Activated CD4-positive, alpha-beta T cell treated with anti-CD3 and anti-CD28 coated beads, Interleukin-2, Interleukin-6, amounts not matched to agents 100 ng/mL and 50 ng/mL, durations not matched to agents 16 hours and 8 hours (primary cell): ENCODE measurements at regions not wholly inside any gene's neighbourhood (a gene's known extent, or its start where the extent isn't known, plus 50 kb on each side); places are given as distances from the start of the nearest gene placed in this dataset.

ENCODE experiments used
- DNase-seq: peaks from one replicate; pipeline ENCODE4 v3.0.0-alpha.2; 2020

DNA sequence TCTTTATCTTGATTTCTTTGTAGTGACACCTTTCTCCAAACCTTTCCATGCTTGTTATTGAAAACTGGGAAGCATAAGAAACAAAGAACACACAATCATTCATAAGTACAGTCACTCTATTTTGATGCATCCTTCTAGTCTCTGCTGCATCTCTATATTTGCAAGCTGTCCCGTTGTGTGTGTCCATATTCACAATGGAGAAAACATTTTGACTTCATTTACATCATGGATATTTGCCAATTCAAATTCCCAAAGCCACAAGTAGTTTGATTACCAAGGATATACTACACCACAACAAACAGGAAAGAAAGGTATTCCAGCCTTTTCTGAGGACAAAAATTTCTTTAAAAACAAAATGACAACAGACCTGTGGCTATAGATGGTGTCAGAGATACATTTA lies 673.8 kb downstream of the STIM2 start:
- no peak for DNase-seq

DNA sequence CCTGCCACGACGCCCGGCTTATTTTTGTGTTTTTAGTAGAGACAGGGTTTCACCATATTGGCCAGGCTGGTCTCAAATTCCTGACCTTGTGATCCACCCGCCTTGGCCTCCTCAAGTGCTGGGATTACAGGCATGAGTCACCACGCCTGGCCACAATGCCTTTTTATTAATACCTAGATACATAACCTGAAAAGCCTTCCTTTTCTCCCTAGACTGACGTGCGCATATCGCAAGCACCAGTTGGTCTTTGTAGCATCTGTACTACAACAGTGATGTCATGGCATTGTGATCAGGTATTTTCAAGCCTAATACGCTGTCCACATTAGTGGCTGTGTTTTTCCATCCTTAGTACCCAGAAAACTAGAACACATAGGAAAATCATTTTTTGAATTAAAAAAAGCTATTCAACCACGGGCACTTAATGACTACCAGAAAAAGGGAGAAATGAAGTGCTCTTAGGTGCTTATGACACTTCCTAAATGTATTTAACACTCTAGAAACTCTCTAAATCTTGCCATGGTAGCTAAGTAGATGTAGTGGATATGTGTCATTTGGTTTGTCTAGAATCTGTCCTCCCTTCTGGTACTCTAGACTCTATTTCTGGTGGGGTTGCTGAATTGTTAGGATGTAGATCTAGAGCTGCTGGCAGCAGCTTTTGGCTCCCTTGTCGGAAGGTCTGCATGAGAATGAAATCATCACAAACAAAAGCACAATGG lies 707.8 kb downstream of the STIM2 start:
- no peak for DNase-seq

DNA sequence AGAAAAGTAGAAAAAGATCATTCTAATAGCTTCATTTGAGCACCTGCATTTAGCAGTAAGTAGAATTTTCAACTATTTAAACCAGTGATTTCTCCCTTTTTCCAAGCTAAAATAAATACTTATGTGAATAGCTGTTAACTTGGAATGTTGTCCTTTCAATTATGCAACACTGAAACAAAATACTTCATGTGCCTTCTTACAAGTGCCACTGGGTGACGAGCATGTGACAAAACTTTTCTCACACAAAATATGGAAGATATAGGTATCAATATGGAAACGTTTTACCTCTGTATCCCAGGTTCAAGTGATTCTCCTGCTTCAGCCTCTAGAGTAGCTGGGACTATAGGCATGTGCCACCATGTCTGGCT lies 708.3 kb downstream of the STIM2 start:
- DNase-seq = no peak

DNA sequence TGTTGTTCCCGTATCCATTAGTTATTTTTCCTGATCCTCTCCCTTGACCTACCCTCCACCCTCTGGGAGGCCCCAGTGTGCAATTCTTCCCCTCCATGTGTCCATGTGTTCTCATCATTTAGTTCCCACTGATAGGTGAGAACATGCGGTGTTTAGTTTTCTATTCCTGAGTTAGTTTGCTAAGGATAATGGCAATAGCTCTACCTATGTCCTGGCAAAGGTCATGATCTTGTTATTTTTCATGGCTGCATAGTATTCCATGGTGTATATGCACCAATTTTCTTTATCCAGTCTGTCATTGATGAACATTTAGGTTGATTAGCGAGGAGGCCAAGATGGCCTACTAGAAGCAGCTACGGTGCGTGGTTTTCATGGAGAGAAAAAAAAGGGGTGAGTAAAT lies 714.1 kb downstream of the STIM2 start:
- no peak for DNase-seq

DNA sequence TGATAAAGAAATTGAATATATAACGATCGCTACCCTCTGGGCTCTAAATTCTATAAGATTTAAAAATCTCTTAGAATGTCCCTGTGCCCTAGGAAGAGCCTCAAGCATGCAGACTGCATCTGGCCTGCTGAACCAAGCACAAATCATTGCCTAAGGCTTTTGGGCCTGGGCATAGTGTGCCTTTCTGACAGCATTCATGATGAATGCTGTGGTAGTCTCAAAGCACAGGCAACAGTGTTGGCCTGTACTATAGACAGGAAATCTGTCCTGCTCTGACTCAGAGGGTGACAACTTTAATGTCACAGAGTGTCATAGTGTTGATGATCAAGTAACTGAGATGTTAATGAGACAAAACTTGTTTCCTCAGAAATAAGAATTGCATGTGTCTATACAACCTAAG lies 717.3 kb downstream of the STIM2 start:
- no peak for DNase-seq

DNA sequence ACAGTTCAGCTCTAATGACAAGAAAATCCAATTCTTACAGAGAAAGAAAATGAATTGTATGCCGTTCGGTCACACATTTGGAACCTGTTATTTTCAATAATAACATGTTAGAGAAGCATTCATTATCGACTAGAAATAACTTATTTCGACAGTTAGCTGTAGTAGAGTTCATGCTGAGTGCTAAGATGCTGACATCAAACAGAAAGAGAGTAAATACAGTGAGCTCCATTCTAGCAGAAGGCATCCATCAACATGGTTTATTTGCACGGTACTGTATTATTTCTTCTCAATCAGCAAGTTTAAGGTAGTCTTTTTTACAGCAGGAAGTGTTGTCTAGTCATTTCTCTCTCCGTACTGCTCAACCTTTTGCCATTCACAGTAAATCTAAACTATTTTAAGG lies 732.1 kb downstream of the STIM2 start:
- no peak for DNase-seq

DNA sequence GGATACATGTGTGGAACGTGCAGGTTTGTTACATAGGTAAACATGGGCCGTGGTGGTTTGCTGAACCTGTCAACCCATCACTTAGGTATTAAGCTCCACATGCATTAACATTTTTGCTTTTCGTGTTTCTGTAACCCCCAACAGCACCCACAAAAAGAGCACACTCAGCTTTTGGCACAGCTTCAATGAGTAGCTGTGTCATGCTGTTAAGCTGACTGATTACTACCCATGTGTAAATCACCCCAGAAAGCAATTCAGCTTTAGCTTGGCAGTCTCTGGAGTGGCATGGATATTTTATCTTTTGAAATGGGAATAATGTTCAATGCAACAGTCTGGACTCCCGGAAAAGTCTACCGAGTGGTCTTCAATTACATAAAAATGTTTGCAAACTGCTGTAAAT lies 734.3 kb downstream of the STIM2 start:
- DNase-seq = no peak

DNA sequence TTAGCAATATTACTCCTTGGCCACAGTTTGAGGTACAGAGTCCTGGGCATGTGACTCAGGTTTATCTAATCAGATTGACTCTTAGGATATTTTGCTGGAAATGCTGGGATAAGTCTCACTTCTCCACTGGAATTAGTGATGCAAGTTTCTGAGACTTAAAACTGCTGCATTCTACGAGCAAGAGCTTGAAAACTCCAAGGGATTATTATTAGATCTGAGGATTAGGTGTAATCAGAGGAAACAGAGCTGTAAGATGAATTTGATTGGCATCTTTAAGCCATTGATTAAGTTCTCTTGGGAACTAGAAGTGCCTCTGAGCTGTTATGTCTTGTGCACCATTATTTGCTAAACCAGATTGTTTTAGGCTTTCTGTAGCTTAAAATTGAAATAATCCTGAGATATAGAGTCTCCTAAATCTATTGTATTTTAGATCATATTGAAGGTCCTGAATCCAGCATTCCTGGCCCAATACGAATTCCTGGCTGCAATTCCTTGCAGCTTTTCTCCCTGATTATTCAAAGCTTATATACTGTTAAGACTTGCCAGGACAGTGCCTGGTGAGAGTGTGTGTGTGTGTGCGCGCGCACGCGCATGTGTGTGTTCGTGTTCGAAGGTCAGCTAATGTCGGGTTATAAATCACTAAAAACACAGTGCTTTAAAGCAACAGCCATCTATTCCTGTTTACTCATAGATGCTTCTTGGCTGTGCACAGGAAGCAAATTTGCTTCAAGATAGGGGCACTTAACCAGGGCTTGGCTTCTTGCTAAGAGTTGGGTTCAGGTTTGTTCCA lies 735.1 kb downstream of the STIM2 start:
- no peak for DNase-seq

DNA sequence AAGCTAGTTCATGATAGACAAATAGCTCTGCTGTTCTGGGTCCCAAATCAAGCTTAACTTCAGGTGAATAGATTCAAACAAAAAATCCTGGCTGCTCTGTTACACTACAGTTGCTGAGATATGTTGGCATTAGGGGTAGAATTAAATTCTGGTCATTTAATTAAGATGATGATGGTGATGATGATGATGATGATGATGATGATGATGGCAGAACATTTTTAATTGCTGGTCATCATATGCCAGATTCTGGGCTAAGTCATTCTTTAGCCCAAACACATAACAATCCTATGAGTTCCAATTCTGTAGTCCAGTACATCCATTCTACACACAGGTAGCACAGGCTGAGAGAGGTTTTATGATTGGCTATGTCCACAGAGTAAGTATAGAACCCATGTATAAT lies 741.5 kb downstream of the STIM2 start:
- DNase-seq = no peak

DNA sequence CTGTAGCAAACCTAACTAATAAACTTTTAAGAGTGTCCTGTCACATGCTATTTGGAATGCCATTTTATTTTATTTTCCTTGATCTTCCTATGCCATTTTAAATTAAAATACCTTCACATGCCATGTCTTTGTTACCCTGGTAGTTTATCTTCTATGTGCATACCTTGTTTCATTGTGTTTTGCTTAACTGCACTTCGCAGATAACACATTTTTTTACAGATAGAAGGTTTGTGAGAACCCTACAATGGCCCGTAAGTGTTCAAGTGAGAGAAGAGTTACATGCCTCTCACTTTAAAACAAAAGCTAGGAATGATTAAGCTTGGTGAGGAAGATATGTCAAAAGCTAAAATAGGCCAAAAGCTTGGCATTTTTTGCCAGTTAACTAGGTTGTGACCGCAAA lies 744.1 kb downstream of the STIM2 start:
- no peak for DNase-seq

DNA sequence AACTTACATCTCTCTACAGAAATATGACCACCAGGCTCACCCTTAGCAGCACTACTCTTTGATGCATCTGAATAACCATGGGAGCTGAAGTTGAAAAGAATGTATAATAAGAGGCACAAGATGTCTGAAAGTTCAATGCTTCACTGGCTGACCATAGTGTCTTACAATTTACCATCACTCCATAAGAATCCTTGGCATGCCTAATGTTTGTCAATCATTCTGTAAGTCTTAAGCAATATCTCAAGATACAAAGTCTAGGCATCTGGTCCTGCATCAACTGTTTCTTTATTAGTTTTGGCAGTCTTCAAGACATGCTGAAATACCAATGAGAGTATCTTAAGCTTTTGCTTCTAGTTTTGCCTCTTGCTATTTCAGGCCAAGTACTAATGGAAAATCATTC lies 755.5 kb downstream of the STIM2 start:
- no peak for DNase-seq

DNA sequence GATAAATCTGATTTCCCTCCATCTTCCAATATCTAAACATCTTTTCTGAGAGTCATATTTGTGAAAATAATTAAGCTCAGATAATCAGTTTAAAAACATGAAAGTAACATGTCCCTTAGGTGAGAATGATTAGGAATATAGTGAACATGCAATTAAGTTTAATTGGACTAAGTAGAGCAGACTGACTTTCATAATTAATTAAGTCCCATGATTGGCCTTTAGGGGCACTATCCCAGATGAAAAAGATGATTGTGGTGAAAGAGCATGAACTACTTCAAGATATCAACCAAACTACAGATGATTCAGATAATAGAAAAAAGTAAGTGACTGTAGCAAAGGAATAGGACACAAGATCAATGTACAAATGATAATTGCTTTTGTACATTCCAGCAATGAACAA lies 758.8 kb downstream of the STIM2 start:
- no peak for DNase-seq

DNA sequence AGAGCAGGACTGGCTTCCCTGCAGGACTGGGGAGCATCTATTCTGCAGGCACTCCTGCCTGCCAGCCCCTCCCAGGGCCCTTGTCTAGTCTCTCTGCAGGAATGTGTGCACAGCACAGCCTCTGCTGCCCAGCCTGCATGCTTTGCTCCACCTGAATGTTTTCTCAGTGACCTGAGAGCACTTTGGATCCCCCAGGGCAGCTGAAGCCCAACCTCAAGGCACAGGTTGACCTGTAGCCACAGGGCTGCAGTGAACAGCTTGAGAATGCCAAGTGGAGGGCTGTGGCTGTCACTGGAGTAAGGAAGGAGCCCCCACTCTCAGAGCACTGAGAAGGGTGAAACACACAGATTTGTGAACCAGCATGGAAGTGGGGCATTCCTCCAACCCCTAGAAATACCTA lies 760.2 kb downstream of the STIM2 start:
- DNase-seq = no peak

DNA sequence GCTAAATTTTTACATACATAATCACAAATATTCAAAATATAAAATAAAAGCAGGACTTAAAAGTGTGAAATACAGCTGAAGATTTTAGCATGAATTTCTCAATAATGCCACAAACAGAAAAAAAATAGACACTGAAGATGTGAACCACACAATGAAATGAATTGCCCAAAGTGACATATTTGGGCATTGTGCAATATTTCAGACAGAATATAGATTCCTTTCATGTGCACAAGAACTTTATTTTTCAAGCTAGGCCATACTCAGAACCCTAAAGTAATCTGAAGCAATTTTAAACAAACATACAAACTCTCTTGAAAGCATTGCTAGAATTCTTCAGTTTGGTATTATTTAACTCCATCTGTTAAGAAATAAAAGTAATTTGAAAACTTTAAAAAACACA lies 764.1 kb downstream of the STIM2 start:
- no peak for DNase-seq

DNA sequence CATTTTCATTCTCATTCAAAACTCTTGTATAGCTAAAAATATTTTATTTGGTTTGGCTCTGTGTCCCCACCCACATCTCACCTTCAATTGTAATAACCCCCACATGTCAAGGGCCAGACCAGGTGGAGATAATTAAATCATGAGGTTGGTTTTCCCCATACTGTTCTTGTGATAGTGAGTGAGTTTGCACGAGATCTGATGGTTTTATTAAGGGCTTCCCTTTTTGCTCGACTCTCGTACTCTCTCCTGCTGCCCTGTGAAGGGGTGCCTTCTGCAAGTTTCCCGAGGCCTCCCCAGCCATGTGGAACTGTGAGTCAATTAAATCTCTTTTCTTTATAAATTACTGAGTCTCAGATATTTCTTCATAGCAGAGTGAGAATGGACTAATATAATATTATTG lies 768.0 kb downstream of the STIM2 start:
- no peak for DNase-seq

DNA sequence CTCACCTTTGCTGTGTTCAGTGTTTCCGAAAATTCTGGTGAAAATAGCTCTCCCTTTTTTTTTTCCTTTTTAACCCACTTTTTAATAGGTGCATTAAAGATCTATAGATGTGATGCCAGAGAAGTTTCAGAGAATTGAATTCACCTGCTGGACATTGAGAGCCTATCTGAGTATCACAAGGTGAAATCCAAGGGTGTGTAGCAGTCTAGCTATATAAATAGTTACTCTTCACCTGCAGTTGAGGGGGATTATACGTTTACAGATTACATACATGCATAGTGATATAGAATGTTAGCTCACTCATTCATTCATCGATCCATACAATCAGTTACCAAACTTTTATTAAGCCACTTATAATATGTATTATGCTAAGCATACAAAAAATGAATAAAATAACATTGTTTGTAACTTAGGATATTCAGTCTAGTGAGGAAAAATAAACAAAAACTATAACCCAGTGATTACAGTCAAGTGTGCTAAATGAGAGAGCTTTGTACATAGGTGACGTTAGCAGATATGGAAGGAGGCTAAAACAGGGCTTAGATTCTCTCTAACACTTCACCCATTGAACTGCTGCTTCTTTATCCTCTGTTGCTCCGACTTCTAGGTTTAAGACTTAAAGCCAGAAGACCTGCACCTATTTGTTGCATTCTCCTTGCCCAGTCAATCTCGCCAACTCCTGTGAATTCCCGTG lies 769.0 kb downstream of the STIM2 start:
- no peak for DNase-seq

DNA sequence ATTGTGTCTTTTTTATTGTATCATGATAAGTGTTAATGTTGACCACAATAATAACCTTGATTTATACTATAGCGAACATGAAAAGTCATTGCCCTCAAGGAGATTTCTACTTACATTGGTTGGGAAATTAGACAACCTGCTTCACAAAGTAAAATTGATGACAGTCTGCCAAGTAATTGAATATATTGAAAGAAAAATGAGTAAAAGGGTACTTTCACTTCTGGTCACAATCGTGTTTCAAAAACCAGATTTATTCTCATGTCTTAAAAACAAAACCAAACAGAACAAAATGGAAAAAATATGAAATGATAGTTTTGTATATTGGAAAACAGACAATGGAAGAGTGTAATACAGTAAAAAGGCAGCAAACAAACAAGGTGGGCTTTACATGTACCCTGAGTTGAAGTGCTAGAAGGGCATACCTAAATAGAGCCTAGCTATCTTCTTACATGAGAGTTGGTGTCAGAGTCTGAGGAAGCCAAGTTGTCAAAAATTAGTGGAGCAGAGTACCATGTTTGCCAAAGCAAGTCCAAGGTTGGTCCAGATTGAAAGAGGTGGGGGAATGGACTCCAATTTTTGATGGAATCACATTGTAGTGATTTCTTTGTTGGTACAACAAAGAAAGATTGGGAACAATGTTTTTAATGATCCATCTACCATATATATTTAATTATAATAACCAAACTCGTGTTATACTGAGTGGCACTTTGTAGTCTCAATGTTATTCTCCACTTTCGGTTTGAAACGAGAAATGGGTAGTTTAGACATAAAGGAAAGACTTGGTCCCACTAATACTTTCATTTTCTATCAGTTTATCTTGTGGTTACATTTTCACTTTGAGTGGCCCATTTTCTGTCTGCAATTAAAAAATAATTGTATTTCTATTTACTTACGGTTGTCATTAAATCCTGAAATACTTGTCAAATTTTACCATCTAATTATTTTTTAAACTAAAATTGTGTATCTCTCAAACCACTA lies 775.6 kb downstream of the STIM2 start:
- DNase-seq = peak; percentile 30

DNA sequence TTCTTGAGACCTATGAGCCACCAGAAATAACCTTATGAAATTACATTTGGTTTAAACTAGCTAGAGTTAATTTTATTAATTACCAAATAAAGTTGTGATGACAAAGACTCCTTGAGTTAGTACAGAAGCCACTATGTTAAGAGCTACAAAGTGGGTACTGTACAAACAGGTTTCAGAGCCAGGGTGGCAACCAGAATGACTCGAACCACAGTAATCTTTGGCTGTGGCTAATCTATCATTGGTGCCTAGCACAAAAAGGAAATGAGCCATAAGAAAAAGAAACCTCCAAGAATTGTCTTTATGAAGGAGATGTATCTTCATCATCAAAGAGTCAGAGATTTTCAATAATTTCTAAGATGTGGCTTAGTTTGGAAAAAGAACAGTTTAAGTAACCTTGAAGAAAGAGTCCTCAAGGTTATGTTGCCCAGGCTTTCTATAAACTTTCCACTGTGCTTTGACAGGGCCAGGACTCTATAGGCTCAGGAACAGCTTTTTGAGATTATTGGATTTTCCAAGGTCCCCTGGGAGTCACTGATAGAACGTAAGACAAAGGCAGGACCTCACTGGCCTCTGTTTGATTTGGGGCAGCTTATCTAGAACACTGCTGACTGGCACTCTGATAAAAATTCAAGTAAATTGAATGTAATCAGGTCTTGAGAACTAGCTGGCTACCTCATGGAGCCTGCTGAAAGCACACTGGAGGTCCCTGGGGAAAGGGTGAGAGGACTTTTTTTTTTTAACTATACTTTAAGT lies 777.7 kb downstream of the STIM2 start:
- peak; percentile 1 for DNase-seq

DNA sequence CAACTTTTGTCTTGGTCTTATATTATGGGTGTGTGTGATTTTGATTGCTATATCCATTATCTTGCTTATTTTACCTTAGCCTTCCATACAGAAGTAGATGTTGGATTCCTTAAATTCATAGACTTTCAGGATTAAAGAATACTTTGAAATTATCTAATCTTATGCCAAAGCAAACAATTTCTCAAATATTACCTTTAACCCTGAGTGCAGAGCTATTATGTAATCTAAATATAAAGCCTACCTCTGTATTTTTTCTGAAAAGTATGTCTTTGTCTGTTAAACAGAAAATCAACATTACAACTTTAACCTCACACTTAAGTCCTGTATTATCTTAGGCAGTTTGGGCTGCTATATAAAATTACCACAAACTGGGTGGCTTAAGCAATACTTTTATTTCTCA lies 782.5 kb downstream of the STIM2 start:
- no peak for DNase-seq

DNA sequence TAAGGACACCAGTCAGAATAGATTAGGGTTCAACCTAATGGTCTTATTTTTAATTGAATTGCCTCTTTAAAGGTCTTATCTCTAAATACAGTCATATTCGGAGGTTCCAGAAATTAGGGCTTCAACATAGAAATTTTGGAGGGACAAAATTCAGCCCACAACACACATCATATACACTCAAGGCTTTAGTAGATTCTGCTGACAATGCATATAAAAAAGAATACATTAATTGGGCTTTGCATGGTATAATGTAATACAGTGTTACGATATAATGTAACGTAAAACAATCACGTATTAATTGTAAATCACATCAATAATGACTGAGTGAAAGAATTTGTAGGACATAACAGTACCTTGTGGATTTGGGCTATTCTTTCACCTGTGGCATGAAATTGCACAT lies 787.8 kb downstream of the STIM2 start:
- DNase-seq = no peak

DNA sequence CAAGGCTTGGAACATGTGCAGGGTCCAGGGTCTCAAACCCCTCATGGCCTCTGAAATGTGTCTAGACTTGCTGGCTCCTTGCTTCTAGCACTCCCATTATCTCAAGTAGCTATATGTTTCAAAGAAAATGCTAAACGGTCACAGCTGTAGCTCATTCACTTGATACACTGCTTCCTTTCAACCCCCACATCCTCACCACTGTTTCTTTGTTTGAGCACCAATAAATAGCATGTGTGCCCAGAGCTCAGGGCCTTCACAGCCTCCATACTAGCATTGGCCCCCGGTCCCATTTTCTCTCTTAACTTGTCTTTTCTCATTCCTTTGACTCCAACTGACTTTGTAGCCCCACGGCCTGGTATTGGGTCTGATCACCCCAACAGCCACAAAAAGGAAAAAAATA lies 801.8 kb downstream of the STIM2 start:
- DNase-seq = no peak

DNA sequence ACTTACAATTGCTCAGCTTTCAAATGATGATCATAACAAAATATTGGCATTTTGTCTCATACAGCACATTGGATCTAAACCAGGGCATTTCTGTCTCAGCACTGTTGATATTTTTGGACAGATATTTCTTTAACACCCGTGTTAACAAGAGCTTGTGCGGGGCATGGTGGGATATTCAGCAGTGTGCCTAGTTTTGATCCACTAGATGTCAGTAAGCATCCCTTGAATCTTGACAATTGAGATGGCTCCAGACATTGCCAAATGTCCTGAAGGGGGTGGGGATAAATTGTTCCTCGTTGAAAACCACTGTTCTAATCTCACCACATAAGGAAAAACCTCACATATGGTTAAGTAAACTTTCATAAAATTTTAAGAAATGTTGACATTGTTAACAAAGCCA lies 806.3 kb downstream of the STIM2 start:
- DNase-seq = no peak
